ENCODE measurements at regions not wholly inside any gene's neighbourhood (a gene's known extent, or its start where the extent isn't known, plus 50 kb on each side); places are given as distances from the start of the nearest gene placed in this dataset.

GRCh38 chr10:90130321-90131086 lies 429.1 kb downstream of the KIF20B start:
- DNase-seq, result no peak

- no peak for DNase-seq
Observed at GRCh38 chr10:90133606-90134005, 432.2 kb downstream of the KIF20B start.

- DNase-seq, result no peak
Observed at GRCh38 chr10:90136731-90137316, 435.4 kb downstream of the KIF20B start.

GRCh38 chr10:90138844-90139243 lies 437.5 kb downstream of the KIF20B start:
- no peak for DNase-seq

GRCh38 chr10:90141791-90142190 lies 440.4 kb downstream of the KIF20B start:
- DNase-seq, result no peak

GRCh38 chr10:90143937-90144336 lies 442.5 kb downstream of the KIF20B start:
- DNase-seq, result no peak

GRCh38 chr10:90148116-90148855 lies 446.9 kb downstream of the KIF20B start:
- no peak for DNase-seq

GRCh38 chr10:90149563-90149962 lies 448.2 kb downstream of the KIF20B start:
- DNase-seq, result no peak

GRCh38 chr10:90162271-90162853 lies 461.0 kb downstream of the KIF20B start:
- DNase-seq, result no peak

GRCh38 chr10:90167174-90168064 lies 466.0 kb downstream of the KIF20B start:
- DNase-seq, result no peak

GRCh38 chr10:90168244-90168643 lies 466.9 kb downstream of the KIF20B start:
- no peak for DNase-seq

- no peak for DNase-seq
Observed at GRCh38 chr10:90171014-90171722, 469.8 kb downstream of the KIF20B start.

- DNase-seq, result no peak
Observed at GRCh38 chr10:90174531-90174930, 473.1 kb downstream of the KIF20B start.

GRCh38 chr10:90175161-90175681 lies 473.8 kb downstream of the KIF20B start:
- DNase-seq, result no peak

GRCh38 chr10:90179696-90180407 lies 478.5 kb downstream of the KIF20B start:
- no peak for DNase-seq

GRCh38 chr10:90180886-90181691 lies 479.7 kb downstream of the KIF20B start:
- DNase-seq, result no peak

- no peak for DNase-seq
Observed at GRCh38 chr10:90192825-90193224, 491.4 kb downstream of the KIF20B start.

GRCh38 chr10:90193240-90193985 lies 492.0 kb downstream of the KIF20B start:
- no peak for DNase-seq

- no peak for DNase-seq
Observed at GRCh38 chr10:90195288-90195840, 494.0 kb downstream of the KIF20B start.

Data from NCI-H1105 (cell line).